ENCODE measurements at regions not wholly inside any gene's neighbourhood (a gene's known extent, or its start where the extent isn't known, plus 50 kb on each side); places are given as distances from the start of the nearest gene placed in this dataset.
"Not testable (repeated sequence)": the region's sequence is repeated elsewhere in the genome, so short reads cannot be mapped to it uniquely, and the experiment has no call there.

GRCh38 chr14:40652089-40652691 lies 954.5 kb upstream of the LRFN5 start:
- no peaks in the 10 kb centered on the region for H3K9me3 ChIP-seq (ENCODE audit: low read length)
- H3K79me2 ChIP-seq (replicated peaks; ENCODE audit: insufficient read depth, low read length): no peaks in the 10 kb centered on the region
- H3K36me3 ChIP-seq (ENCODE audit: insufficient read depth, low read length): no peaks in the 10 kb centered on the region
- no peaks in the 10 kb centered on the region for H3F3A ChIP-seq (ENCODE audit: insufficient read depth, low read length, poor library complexity, severe bottlenecking)
- TF ChIP-seq POLR2AphosphoS5 (IDR thresholded peaks at IDR 0.05) (no peak), SMC3 (conservative IDR thresholded peaks at IDR 0.05; ENCODE audit: poor library complexity) (no peak), CTCF (IDR thresholded peaks at IDR 0.05; ENCODE audit: poor library complexity, severe bottlenecking) (no peak), REST (IDR thresholded peaks at IDR 0.05; ENCODE audit: borderline replicate concordance) (no peak), MXI1 (conservative IDR thresholded peaks at IDR 0.05; ENCODE audit: poor library complexity, severe bottlenecking) (no peak), EP300 (conservative IDR thresholded peaks at IDR 0.05; ENCODE audit: poor library complexity, severe bottlenecking) (no peak), TAF1 (IDR thresholded peaks at IDR 0.05; ENCODE audit: low read depth) (no peak), RAD21 (conservative IDR thresholded peaks at IDR 0.05) (no peak), EZH2 (IDR thresholded peaks at IDR 0.05; ENCODE audit: borderline replicate concordance, insufficient read depth, low read length, poor library complexity, severe bottlenecking) (no peak)
- H2AFZ ChIP-seq (ENCODE audit: low read depth, low read length): no peak overlapping the region
- H3K4me3 ChIP-seq (ENCODE audit: low read length): no peak overlapping the region
- no peaks in the 10 kb centered on the region for H4K20me1 ChIP-seq (ENCODE audit: insufficient read depth)
- no peak overlapping the region for H3K9ac ChIP-seq (ENCODE audit: low read length)
- H3K4me2 ChIP-seq (ENCODE audit: low read length): no peak overlapping the region
- no peaks in the 10 kb centered on the region for H3K27me3 ChIP-seq (ENCODE audit: insufficient read depth, low read depth, low read length)
- no peak overlapping the region for H3K27ac ChIP-seq (ENCODE audit: low read length)
- H3K9me2 ChIP-seq (ENCODE audit: insufficient read depth, low read length): no peaks in the 10 kb centered on the region

GRCh38 chr14:40630471-40630870 lies 976.2 kb upstream of the LRFN5 start:
- Histone ChIP-seq H3K4me2 (ENCODE audit: low read length) (no peak overlapping the region), H3K27me3 (ENCODE audit: insufficient read depth, low read depth, low read length) (no peaks in the 10 kb centered on the region), H3K4me3 (ENCODE audit: low read length) (peak overlapping the region; percentile 57), H3K27ac (ENCODE audit: low read length) (no peak overlapping the region), H3K9me2 (ENCODE audit: insufficient read depth, low read length) (no peaks in the 10 kb centered on the region), H2AFZ (ENCODE audit: low read depth, low read length) (no peak overlapping the region), H3K9ac (ENCODE audit: low read length) (no peak overlapping the region), H3K36me3 (ENCODE audit: insufficient read depth, low read length) (no peaks in the 10 kb centered on the region), H3K9me3 (ENCODE audit: low read length) (no peaks in the 10 kb centered on the region), H4K20me1 (ENCODE audit: insufficient read depth) (no peaks in the 10 kb centered on the region), H3K79me2 (replicated peaks; ENCODE audit: insufficient read depth, low read length) (no peaks in the 10 kb centered on the region), H3F3A (ENCODE audit: insufficient read depth, low read length, poor library complexity, severe bottlenecking) (no peaks in the 10 kb centered on the region)
- TF ChIP-seq MXI1 (conservative IDR thresholded peaks at IDR 0.05; ENCODE audit: poor library complexity, severe bottlenecking) (no peak), EP300 (conservative IDR thresholded peaks at IDR 0.05; ENCODE audit: poor library complexity, severe bottlenecking) (no peak), TAF1 (IDR thresholded peaks at IDR 0.05; ENCODE audit: low read depth) (no peak), EZH2 (IDR thresholded peaks at IDR 0.05; ENCODE audit: borderline replicate concordance, insufficient read depth, low read length, poor library complexity, severe bottlenecking) (no peak), POLR2AphosphoS5 (IDR thresholded peaks at IDR 0.05) (no peak), RAD21 (conservative IDR thresholded peaks at IDR 0.05) (no peak), REST (IDR thresholded peaks at IDR 0.05; ENCODE audit: borderline replicate concordance) (no peak), SMC3 (conservative IDR thresholded peaks at IDR 0.05; ENCODE audit: poor library complexity) (no peak), CTCF (IDR thresholded peaks at IDR 0.05; ENCODE audit: poor library complexity, severe bottlenecking) (no peak)

GRCh38 chr14:40629551-40630137 lies 977.0 kb upstream of the LRFN5 start:
- H3K9me3 ChIP-seq (ENCODE audit: low read length); H4K20me1 ChIP-seq (ENCODE audit: insufficient read depth); H3K79me2 ChIP-seq (replicated peaks; ENCODE audit: insufficient read depth, low read length); H2AFZ ChIP-seq (ENCODE audit: low read depth, low read length); H3F3A ChIP-seq (ENCODE audit: insufficient read depth, low read length, poor library complexity, severe bottlenecking); H3K27me3 ChIP-seq (ENCODE audit: insufficient read depth, low read depth, low read length); H3K4me2 ChIP-seq (ENCODE audit: low read length); H3K27ac ChIP-seq (ENCODE audit: low read length); H3K36me3 ChIP-seq (ENCODE audit: insufficient read depth, low read length); H3K9me2 ChIP-seq (ENCODE audit: insufficient read depth, low read length): not testable (repeated sequence)
- Histone ChIP-seq H3K4me3 (ENCODE audit: low read length) (peak overlapping the region; percentile 57), H3K9ac (ENCODE audit: low read length) (peak overlapping the region; percentile 14)

Measured in neural cell (in vitro differentiated cells).